ENCODE measurements at regions not wholly inside any gene's neighbourhood (a gene's known extent, or its start where the extent isn't known, plus 50 kb on each side); places are given as distances from the start of the nearest gene placed in this dataset.

DNA sequence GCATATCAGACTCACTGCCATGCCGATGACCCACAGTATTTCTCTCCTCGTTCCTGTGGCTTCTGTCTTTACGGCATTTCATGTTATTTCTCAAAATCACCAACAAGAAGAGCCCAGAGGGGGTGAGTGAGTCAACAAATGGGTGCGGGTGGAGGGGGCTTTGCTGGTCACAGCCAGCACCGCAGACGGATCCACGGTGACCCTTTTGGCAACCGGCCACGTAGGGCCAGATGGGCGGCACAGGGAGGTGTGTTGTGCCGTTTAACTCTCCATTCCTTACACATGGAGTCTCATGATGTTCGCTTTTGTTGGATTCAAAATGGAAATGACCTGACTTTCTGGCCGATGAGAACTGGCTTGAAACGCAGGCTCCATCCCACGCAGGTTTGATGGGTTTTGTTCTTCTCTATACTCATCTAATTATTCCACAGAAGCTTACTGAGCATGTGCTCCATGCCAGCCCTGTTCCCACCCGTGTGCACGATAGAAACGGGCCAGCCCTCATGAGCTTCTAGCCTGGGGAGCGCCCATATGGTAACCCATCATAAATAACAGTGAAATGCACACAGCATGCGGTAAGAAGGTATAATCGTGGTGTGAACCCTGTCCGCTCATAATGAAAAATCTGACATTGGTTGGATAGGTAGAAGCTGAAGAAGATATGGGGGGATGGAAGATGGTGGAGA is 319.9 kb downstream of the BRD1 start:
- FAIRE-seq (no peak), ATAC-seq (no peak), DNase-seq (ENCODE audit: low spot score) (no peak)
- H3K27ac ChIP-seq (ENCODE audit: extremely low read length, insufficient read depth, low read length) = no peak overlapping the region
- H3K27me3 ChIP-seq (ENCODE audit: control insufficient read depth in 1 of 2, insufficient read depth in 2 of 2, low read length in 2 of 2) = peaks cover 0 to 2% of the 10 kb centered on the region in 2 experiments; a peak in 2 of 5 replicates
- H4K20me1 ChIP-seq (ENCODE audit: insufficient read depth, low read length) = no peaks in the 10 kb centered on the region
- H2AFZ ChIP-seq (ENCODE audit: low read length) = no peak overlapping the region
- H3K4me2 ChIP-seq (ENCODE audit: low read depth, low read length) = no peak overlapping the region
- no peak overlapping the region for H3K4me3 ChIP-seq (replicated peaks in 1 of 3; ENCODE audit: insufficient read depth in 1 of 3, low read depth in 2 of 3, low read length in 3 of 3)
- BruUV-seq (replicated peaks) = no TSS peak
- 38% methylated on average over 21 of the region's 22 CpGs for WGBS (ENCODE audit: low lambda C conversion rate)
- H3K9ac ChIP-seq (ENCODE audit: insufficient read depth, low read depth, low read length) = no peak overlapping the region
- H3K4me1 ChIP-seq (ENCODE audit: insufficient read depth, low read length) = no peaks in the 10 kb centered on the region
- CTCF ChIA-PET (ENCODE audit: low intra/inter-chr PET ratio, low total read pairs) = no interaction called here
- H3K79me2 ChIP-seq (ENCODE audit: insufficient read depth, low read length) = no peaks in the 10 kb centered on the region
- intact Hi-C loops (cut with micrococcal nuclease; ENCODE audit: unreplicated experiment) = no loop called here
- in situ Hi-C loops (cut with HindIII; ENCODE audit: extremely low pct_ligation_motif_present, low pct_unique_long_range_greater_than_20kb) = no loop called here
- TF ChIP-seq TAF1 (CRISPR knock-in tag; IDR thresholded peaks at IDR 0.05) (no peak), PHF8 (CRISPR knock-in tag; IDR thresholded peaks at IDR 0.05) (no peak), U2AF2 (IDR thresholded peaks at IDR 0.05; ENCODE audit: low read depth, low read length) (no peak), DMAP1 (CRISPR knock-in tag; IDR thresholded peaks at IDR 0.05) (no peak), MATR3 (CRISPR knock-in tag; IDR thresholded peaks at IDR 0.05) (no peak)
- TF ChIP-seq, protein P1, sequence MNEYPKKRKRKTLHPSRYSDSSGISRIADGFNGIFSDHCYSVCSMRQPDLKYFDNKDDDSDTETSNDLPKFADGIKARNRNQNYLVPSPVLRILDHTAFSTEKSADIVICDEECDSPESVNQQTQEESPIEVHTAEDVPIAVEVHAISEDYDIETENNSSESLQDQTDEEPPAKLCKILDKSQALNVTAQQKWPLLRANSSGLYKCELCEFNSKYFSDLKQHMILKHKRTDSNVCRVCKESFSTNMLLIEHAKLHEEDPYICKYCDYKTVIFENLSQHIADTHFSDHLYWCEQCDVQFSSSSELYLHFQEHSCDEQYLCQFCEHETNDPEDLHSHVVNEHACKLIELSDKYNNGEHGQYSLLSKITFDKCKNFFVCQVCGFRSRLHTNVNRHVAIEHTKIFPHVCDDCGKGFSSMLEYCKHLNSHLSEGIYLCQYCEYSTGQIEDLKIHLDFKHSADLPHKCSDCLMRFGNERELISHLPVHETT (CRISPR knock-in tag; conservative IDR thresholded peaks at IDR 0.05) = no peak
- no peaks in the 10 kb centered on the region for H3K36me3 ChIP-seq (replicated peaks in 1 of 2; ENCODE audit: control insufficient read depth in 1 of 2, insufficient read depth in 2 of 2, low read length in 2 of 2)
- POLR2A ChIA-PET = no interaction called here
- H3K9me3 ChIP-seq (ENCODE audit: low read length) = peaks cover 8% of the 10 kb centered on the region

DNA sequence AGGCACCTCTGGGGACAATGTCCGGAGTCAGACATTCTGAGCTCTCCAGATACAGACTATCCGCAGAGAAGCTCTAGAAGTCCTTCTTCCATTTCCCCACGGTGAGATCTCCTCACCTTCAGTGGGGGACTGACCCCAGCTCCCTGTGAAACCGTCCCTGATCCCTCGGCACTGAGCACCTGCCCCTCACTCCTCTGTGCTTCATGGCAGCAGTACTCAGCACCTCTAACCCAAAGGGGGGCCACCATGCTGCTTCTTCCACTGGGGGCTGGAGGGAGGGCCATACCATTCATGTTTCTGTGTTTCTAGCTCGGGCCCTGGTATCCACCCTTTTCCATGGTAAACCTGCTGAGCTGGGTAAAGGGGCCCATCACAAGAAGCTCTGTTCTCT is 321.7 kb downstream of the BRD1 start:
- H3K4me1 ChIP-seq (ENCODE audit: insufficient read depth, low read length) = peaks cover 12% of the 10 kb centered on the region
- FAIRE-seq = no peak
- H3K27me3 ChIP-seq (ENCODE audit: control insufficient read depth in 1 of 2, insufficient read depth in 2 of 2, low read length in 2 of 2) = peaks cover 0 to 7% of the 10 kb centered on the region in 2 experiments; a peak in 2 of 5 replicates
- no peak overlapping the region for H3K4me3 ChIP-seq (replicated peaks in 1 of 3; ENCODE audit: insufficient read depth in 1 of 3, low read depth in 2 of 3, low read length in 3 of 3)
- no peaks in the 10 kb centered on the region for H3K79me2 ChIP-seq (ENCODE audit: insufficient read depth, low read length)
- no peaks in the 10 kb centered on the region for H3K36me3 ChIP-seq (replicated peaks in 1 of 2; ENCODE audit: control insufficient read depth in 1 of 2, insufficient read depth in 2 of 2, low read length in 2 of 2)
- intact Hi-C loops (cut with micrococcal nuclease; ENCODE audit: unreplicated experiment) = no loop called here
- no peak overlapping the region for H3K27ac ChIP-seq (ENCODE audit: extremely low read length, insufficient read depth, low read length)
- no peak for DNase-seq (ENCODE audit: low spot score)
- POLR2A ChIA-PET = no interaction called here
- H3K4me2 ChIP-seq (ENCODE audit: low read depth, low read length) = no peak overlapping the region
- ATAC-seq = no peak
- BruUV-seq (replicated peaks) = no TSS peak
- CTCF ChIA-PET (ENCODE audit: low intra/inter-chr PET ratio, low total read pairs) = no interaction called here
- H2AFZ ChIP-seq (ENCODE audit: low read length) = no peak overlapping the region
- peaks cover 2% of the 10 kb centered on the region for H3K9me3 ChIP-seq (ENCODE audit: low read length)
- in situ Hi-C loops (cut with HindIII; ENCODE audit: extremely low pct_ligation_motif_present, low pct_unique_long_range_greater_than_20kb) = no loop called here
- no peaks in the 10 kb centered on the region for H4K20me1 ChIP-seq (ENCODE audit: insufficient read depth, low read length)
- whole genome bisulfite sequencing (ENCODE audit: low lambda C conversion rate) = 1% methylated on average over 6 of the region's 6 CpGs
- TF ChIP-seq ZNF878 (CRISPR knock-in tag; IDR thresholded peaks at IDR 0.05) = no peak
- TF ChIP-seq ZNF724P (CRISPR knock-in tag; IDR thresholded peaks at IDR 0.05; ENCODE audit: borderline replicate concordance) = no peak
- no peak for TF ChIP-seq KLF16 (CRISPR knock-in tag; IDR thresholded peaks at IDR 0.05)
- TF ChIP-seq, protein P2, sequence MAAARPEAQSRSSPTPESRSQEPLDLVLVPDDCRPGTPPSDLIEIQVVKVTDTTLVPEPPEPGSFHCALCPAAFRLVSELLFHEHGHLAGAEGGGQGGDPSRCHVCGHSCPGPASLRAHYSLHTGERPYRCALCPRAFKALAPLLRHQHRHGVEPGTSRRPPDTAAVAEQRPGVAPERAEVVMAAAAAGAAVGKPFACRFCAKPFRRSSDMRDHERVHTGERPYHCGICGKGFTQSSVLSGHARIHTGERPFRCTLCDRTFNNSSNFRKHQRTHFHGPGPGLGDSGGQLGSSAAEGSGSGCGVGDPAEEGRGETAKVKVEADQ (CRISPR knock-in tag; IDR thresholded peaks at IDR 0.05; ENCODE audit: borderline replicate concordance) = no peak
- no peak overlapping the region for H3K9ac ChIP-seq (ENCODE audit: insufficient read depth, low read depth, low read length)

All from HepG2 (cell line).